Mesenchymal stem cell (in vitro differentiated cells and primary cell): ENCODE measurements at regions not wholly inside any gene's neighbourhood (a gene's known extent, or its start where the extent isn't known, plus 50 kb on each side); places are given as distances from the start of the nearest gene placed in this dataset.

Experiments used
- DNase-seq: peaks from one replicate; pipeline ENCODE4 v3.0.0-alpha.2; 2013
- H2AFZ ChIP-seq: one replicate; pipeline ENCODE4 v1.6.1; 2013; ENCODE audit warnings: low read depth, mild to moderate bottlenecking, control low read depth, inconsistent platforms, low read length, moderate library complexity
- H2AK5ac ChIP-seq: 2 replicates; pipeline ENCODE4 v1.6.1; 2013; ENCODE audit warnings: low read length, moderate library complexity, mild to moderate bottlenecking, inconsistent platforms; ENCODE audit not compliant: severe bottlenecking
- H2BK120ac ChIP-seq: one replicate; pipeline ENCODE4 v1.6.1; 2013; ENCODE audit warnings: low read depth, mild to moderate bottlenecking, inconsistent platforms, low read length, moderate library complexity
- H2BK12ac ChIP-seq, 2 experiments: one replicate each; pipeline ENCODE4 v1.6.1; 2013; ENCODE audit warnings: inconsistent platforms in 2 of 2, low read length in 2 of 2, mild to moderate bottlenecking in 2 of 2, moderate library complexity in 2 of 2, control low read depth in 1 of 2
- H2BK15ac ChIP-seq: one replicate; pipeline ENCODE4 v1.6.1; 2013; ENCODE audit warnings: mild to moderate bottlenecking, low read depth, inconsistent platforms; ENCODE audit not compliant: poor library complexity, severe bottlenecking
- H2BK5ac ChIP-seq: 2 replicates; pipeline ENCODE4 v1.6.1; 2013; ENCODE audit warnings: low read depth, mild to moderate bottlenecking, low read length, control low read depth, inconsistent platforms; ENCODE audit not compliant: poor library complexity, severe bottlenecking
- H3K14ac ChIP-seq, 2 experiments: one replicate each; pipeline ENCODE4 v1.6.1; 2013; ENCODE audit warnings: inconsistent platforms in 2 of 2, low read length in 2 of 2, control low read depth in 1 of 2, mild to moderate bottlenecking in 1 of 2, moderate library complexity in 1 of 2
- H3K18ac ChIP-seq, 2 experiments: one replicate each; pipeline ENCODE4 v1.6.1; 2013; ENCODE audit warnings: inconsistent platforms in 2 of 2, low read length in 2 of 2, control low read depth in 1 of 2, low read depth in 1 of 2, mild to moderate bottlenecking in 1 of 2
- H3K23ac ChIP-seq, 2 experiments: one replicate each; pipeline ENCODE4 v1.6.1; 2013; ENCODE audit warnings: inconsistent platforms in 2 of 2, low read length in 2 of 2, mild to moderate bottlenecking in 2 of 2, moderate library complexity in 2 of 2, control low read depth in 1 of 2
- H3K27ac ChIP-seq: 2 replicates; pipeline ENCODE4 v1.5.1; 2013; ENCODE audit warnings: mild to moderate bottlenecking, moderate library complexity, low read length, control low read depth, inconsistent platforms; ENCODE audit not compliant: poor library complexity, severe bottlenecking
- H3K27me3 ChIP-seq, 2 experiments: 2 replicates each; pipeline versions ENCODE4 v1.6.1 to v1.7.0; 2013; ENCODE audit warnings: low read length in 2 of 2, mild to moderate bottlenecking in 2 of 2, moderate library complexity in 2 of 2, control low read depth in 1 of 2, inconsistent platforms in 1 of 2; ENCODE audit not compliant: control insufficient read depth in 1 of 2, insufficient read depth in 1 of 2
- H3K36me3 ChIP-seq, 2 experiments: 2 replicates each; pipeline versions ENCODE4 v1.6.1 to v1.7.0; 2013; ENCODE audit warnings: low read length in 2 of 2, control low read depth in 1 of 2, inconsistent platforms in 1 of 2, low read depth in 1 of 2, mild to moderate bottlenecking in 1 of 2; ENCODE audit not compliant: insufficient read depth in 2 of 2, control insufficient read depth in 1 of 2
- H3K4ac ChIP-seq, 2 experiments: one replicate each; pipeline ENCODE4 v1.6.1; 2013; ENCODE audit warnings: inconsistent platforms in 2 of 2, low read length in 2 of 2, mild to moderate bottlenecking in 2 of 2, moderate library complexity in 2 of 2, control low read depth in 1 of 2, low read depth in 1 of 2
- H3K4me1 ChIP-seq: 2 replicates; pipeline ENCODE4 v1.6.1; 2013; ENCODE audit warnings: low read depth, low read length, control low read depth; ENCODE audit not compliant: control insufficient read depth, insufficient read depth
- H3K4me2 ChIP-seq: 2 replicates; pipeline ENCODE4 v1.6.1; 2013; ENCODE audit warnings: low read length, mild to moderate bottlenecking, inconsistent platforms; ENCODE audit not compliant: poor library complexity, severe bottlenecking
- H3K4me3 ChIP-seq, 2 experiments: 2 replicates each; pipeline versions ENCODE4 v1.5.1 to v1.7.0; 2013; ENCODE audit warnings: low read length in 2 of 2, mild to moderate bottlenecking in 2 of 2, control low read depth in 1 of 2, low read depth in 1 of 2; ENCODE audit not compliant: insufficient read depth in 1 of 2
- H3K79me1 ChIP-seq: replicated peaks from 2 replicates; pipeline ENCODE4 v1.6.1; 2013; ENCODE audit warnings: mild to moderate bottlenecking, control low read depth, low read length, inconsistent platforms; ENCODE audit not compliant: poor library complexity, severe bottlenecking
- H3K9ac ChIP-seq: 2 replicates; pipeline ENCODE4 v1.7.0; 2013; ENCODE audit warnings: mild to moderate bottlenecking, low read length, moderate library complexity
- H3K9me3 ChIP-seq: 2 replicates; pipeline ENCODE4 v1.7.0; 2013; ENCODE audit warnings: mild to moderate bottlenecking, low read length; ENCODE audit not compliant: control insufficient read depth
- H4K8ac ChIP-seq: one replicate; pipeline ENCODE4 v1.6.1; 2013; ENCODE audit warnings: inconsistent platforms, mild to moderate bottlenecking, low read length, moderate library complexity
- H4K91ac ChIP-seq: one replicate; pipeline ENCODE4 v1.6.1; 2013; ENCODE audit warnings: mild to moderate bottlenecking, low read length, inconsistent platforms
- WGBS: methylation state at CpG from one replicate; pipeline ENCODE4 v1.1.7; 2013; ENCODE audit warnings: mixed read lengths; 5-methylcytosine and 5-hydroxymethylcytosine counted together

- H3K18ac ChIP-seq, result no peak overlapping the region
These were observed 136.9 kb downstream of the RBFOX3 start for GRCh38 chr17:79473876-79474440.

GRCh38 chr17:79473111-79473875, 137.6 kb downstream of the RBFOX3 start:
- no peak overlapping the region for H2BK5ac ChIP-seq

More at GRCh38 chr17:79473876-79474440, 136.9 kb downstream of the RBFOX3 start:
- no peak overlapping the region for H3K4me2 ChIP-seq
- no peak overlapping the region for H2AK5ac ChIP-seq
- no peak overlapping the region for H3K27ac ChIP-seq
- no peaks in the 10 kb centered on the region for H3K36me3 ChIP-seq
- H3K27me3 ChIP-seq, result peaks cover 0 to 32% of the 10 kb centered on the region in 2 experiments
- no peak overlapping the region for H2AFZ ChIP-seq
- H2BK120ac ChIP-seq, result no peak overlapping the region
- no peak overlapping the region for H3K9ac ChIP-seq
- H2BK5ac ChIP-seq, result no peak overlapping the region
- no peak for DNase-seq
- no peak overlapping the region for H3K4ac ChIP-seq
- no peaks in the 10 kb centered on the region for H3K79me1 ChIP-seq
- peaks cover 1% of the 10 kb centered on the region for H3K4me1 ChIP-seq
- no peaks in the 10 kb centered on the region for H3K9me3 ChIP-seq
- WGBS, result 69% methylated on average over 12 of the region's 12 CpGs
- H2BK12ac ChIP-seq, result no peak overlapping the region
- H2BK15ac ChIP-seq, result no peak overlapping the region
- H3K23ac ChIP-seq, result no peak overlapping the region
- no peak overlapping the region for H4K91ac ChIP-seq
- no peak overlapping the region for H4K8ac ChIP-seq
- H3K14ac ChIP-seq, result no peak overlapping the region
- H3K4me3 ChIP-seq, result no peak overlapping the region

GRCh38 chr17:79470754-79471153, 140.1 kb downstream of the RBFOX3 start:
- Histone ChIP-seq H2AK5ac (no peak overlapping the region), H3K36me3 (no peaks in the 10 kb centered on the region), H3K4me2 (no peak overlapping the region), H3K14ac (no peak overlapping the region), H3K18ac (no peak overlapping the region), H2BK12ac (no peak overlapping the region), H3K9me3 (no peaks in the 10 kb centered on the region), H3K79me1 (no peaks in the 10 kb centered on the region), H3K9ac (no peak overlapping the region), H2BK120ac (no peak overlapping the region), H3K23ac (no peak overlapping the region), H2BK5ac (no peak overlapping the region), H4K91ac (no peak overlapping the region), H3K4ac (no peak overlapping the region), H2BK15ac (no peak overlapping the region), H3K27ac (no peak overlapping the region), H3K4me1 (peaks cover 1% of the 10 kb centered on the region), H3K4me3 (no peak overlapping the region), H3K27me3 (peaks cover 0 to 51% of the 10 kb centered on the region in 2 experiments), H4K8ac (no peak overlapping the region), H2AFZ (no peak overlapping the region)
- 80% methylated on average over 4 of the region's 4 CpGs for WGBS
- no peak for DNase-seq

More at GRCh38 chr17:79473111-79473875, 137.6 kb downstream of the RBFOX3 start:
- no peak overlapping the region for H3K4me2 ChIP-seq
- no peak overlapping the region for H3K27ac ChIP-seq
- no peak overlapping the region for H4K91ac ChIP-seq
- H3K27me3 ChIP-seq, result peaks cover 0 to 38% of the 10 kb centered on the region in 2 experiments
- no peak overlapping the region for H2BK12ac ChIP-seq
- no peak for DNase-seq
- H2AK5ac ChIP-seq, result no peak overlapping the region
- no peak overlapping the region for H3K4ac ChIP-seq
- no peak overlapping the region for H3K23ac ChIP-seq
- H2BK15ac ChIP-seq, result no peak overlapping the region
- H3K36me3 ChIP-seq, result no peaks in the 10 kb centered on the region
- 59% methylated on average over 14 of the region's 14 CpGs for WGBS
- no peak overlapping the region for H2BK120ac ChIP-seq
- no peak overlapping the region for H2AFZ ChIP-seq
- no peaks in the 10 kb centered on the region for H3K9me3 ChIP-seq
- H3K4me3 ChIP-seq, result no peak overlapping the region
- H3K9ac ChIP-seq, result no peak overlapping the region
- no peak overlapping the region for H3K18ac ChIP-seq
- peaks cover 1% of the 10 kb centered on the region for H3K4me1 ChIP-seq
- H4K8ac ChIP-seq, result no peak overlapping the region
- no peaks in the 10 kb centered on the region for H3K79me1 ChIP-seq
- H3K14ac ChIP-seq, result no peak overlapping the region

- Histone ChIP-seq H3K23ac (no peak overlapping the region), H2BK120ac (no peak overlapping the region), H3K4me3 (no peak overlapping the region), H2BK12ac (no peak overlapping the region), H3K4me1 (peaks cover 1% of the 10 kb centered on the region), H4K8ac (no peak overlapping the region), H4K91ac (no peak overlapping the region), H3K14ac (no peak overlapping the region), H3K4me2 (no peak overlapping the region), H3K18ac (no peak overlapping the region), H3K9ac (no peak overlapping the region), H3K27me3 (peaks cover 0 to 60% of the 10 kb centered on the region in 2 experiments), H2BK15ac (no peak overlapping the region), H3K9me3 (no peaks in the 10 kb centered on the region), H2BK5ac (no peak overlapping the region), H3K36me3 (no peaks in the 10 kb centered on the region), H2AFZ (no peak overlapping the region), H3K27ac (no peak overlapping the region), H2AK5ac (no peak overlapping the region), H3K79me1 (no peaks in the 10 kb centered on the region), H3K4ac (no peak overlapping the region)
- DNase-seq, result no peak
- 93% methylated on average over 13 of the region's 13 CpGs for WGBS
These were observed 141.2 kb downstream of the RBFOX3 start for GRCh38 chr17:79469646-79470045.
